Ishikawa (cell line): ENCODE measurements at regions not wholly inside any gene's neighbourhood (a gene's known extent, or its start where the extent isn't known, plus 50 kb on each side); places are given as distances from the start of the nearest gene placed in this dataset.

Experiments
- CEBPB ChIP-seq: IDR thresholded peaks from 2 replicates; pipeline ENCODE4 v1.6.1; 2012
- CREB1 ChIP-seq: IDR thresholded peaks from 2 replicates; pipeline ENCODE4 v1.6.1; 2012; ENCODE audit warnings: low read depth
- EGR1 ChIP-seq: IDR thresholded peaks from 2 replicates; pipeline ENCODE4 v1.6.1; 2012
- EP300 ChIP-seq: IDR thresholded peaks from 2 replicates; pipeline ENCODE4 v1.6.1; 2012; ENCODE audit warnings: borderline replicate concordance
- FOXM1 ChIP-seq: IDR thresholded peaks from 2 replicates; pipeline ENCODE4 v1.6.1; 2012; ENCODE audit warnings: low read depth, borderline replicate concordance
- NFIC ChIP-seq: IDR thresholded peaks from 2 replicates; pipeline ENCODE4 v1.6.1; 2012
- RAD21 ChIP-seq: IDR thresholded peaks from 2 replicates; pipeline ENCODE4 v1.6.1; 2012; ENCODE audit warnings: low read depth
- REST ChIP-seq: IDR thresholded peaks from 2 replicates; pipeline ENCODE4 v1.6.1; 2012; ENCODE audit warnings: low read depth, mild to moderate bottlenecking
- TAF1 ChIP-seq: IDR thresholded peaks from 2 replicates; pipeline ENCODE4 v1.6.1; 2012; ENCODE audit warnings: low read depth, mild to moderate bottlenecking
- TCF12 ChIP-seq: IDR thresholded peaks from 2 replicates; pipeline ENCODE4 v1.6.1; 2012; ENCODE audit warnings: low read depth
- TEAD4 ChIP-seq: IDR thresholded peaks from 2 replicates; pipeline ENCODE4 v1.6.1; 2012
- YY1 ChIP-seq: IDR thresholded peaks from 2 replicates; pipeline ENCODE4 v1.6.1; 2012; ENCODE audit warnings: low read depth
- ZBTB7A ChIP-seq: IDR thresholded peaks from 2 replicates; pipeline ENCODE4 v1.6.1; 2012; ENCODE audit warnings: low read depth
- TF ChIP-seq, protein P1 (sequence below): IDR thresholded peaks from 2 replicates; pipeline ENCODE4 v1.6.1; 2012
- TF ChIP-seq, protein P2 (sequence below): IDR thresholded peaks from 2 replicates; pipeline ENCODE4 v1.6.1; 2012

- TF ChIP-seq, protein P1, sequence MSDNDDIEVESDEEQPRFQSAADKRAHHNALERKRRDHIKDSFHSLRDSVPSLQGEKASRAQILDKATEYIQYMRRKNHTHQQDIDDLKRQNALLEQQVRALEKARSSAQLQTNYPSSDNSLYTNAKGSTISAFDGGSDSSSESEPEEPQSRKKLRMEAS = no peak
- TF ChIP-seq CREB1 (no peak), TAF1 (no peak), CEBPB (no peak), EP300 (no peak), ZBTB7A (no peak), EGR1 (no peak), TCF12 (no peak), RAD21 (no peak), TEAD4 (no peak), YY1 (no peak), REST (no peak), NFIC (no peak), FOXM1 (no peak)
- TF ChIP-seq, protein P2, sequence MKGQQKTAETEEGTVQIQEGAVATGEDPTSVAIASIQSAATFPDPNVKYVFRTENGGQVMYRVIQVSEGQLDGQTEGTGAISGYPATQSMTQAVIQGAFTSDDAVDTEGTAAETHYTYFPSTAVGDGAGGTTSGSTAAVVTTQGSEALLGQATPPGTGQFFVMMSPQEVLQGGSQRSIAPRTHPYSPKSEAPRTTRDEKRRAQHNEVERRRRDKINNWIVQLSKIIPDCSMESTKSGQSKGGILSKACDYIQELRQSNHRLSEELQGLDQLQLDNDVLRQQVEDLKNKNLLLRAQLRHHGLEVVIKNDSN = no peak
These were observed 79.8 kb downstream of the C1D start for GRCh38 chr2:67982956-67983355.

DNA sequence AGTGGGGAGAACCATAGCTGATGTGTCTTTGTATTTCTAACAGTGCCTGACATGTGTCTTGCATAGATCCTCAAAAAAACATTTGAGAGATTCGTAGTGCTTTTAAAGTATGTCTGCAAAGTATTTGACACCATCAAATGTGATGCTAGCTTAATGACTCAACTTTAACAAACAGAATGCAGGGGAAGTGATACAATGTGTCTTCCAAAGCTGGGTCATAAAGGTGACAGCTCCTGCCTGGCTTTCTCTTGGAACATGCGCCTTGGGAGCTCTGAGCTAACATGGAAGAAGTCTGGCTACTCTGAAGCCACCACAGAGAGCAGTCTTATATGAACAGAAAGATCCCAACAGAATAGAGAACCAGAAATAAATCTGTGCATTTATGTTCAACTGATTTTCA is 78.2 kb downstream of the C1D start:
- TF ChIP-seq TAF1 = no peak
- TF ChIP-seq CREB1 = no peak
- TF ChIP-seq EGR1 = no peak
- TF ChIP-seq, protein P2 = no peak
- TF ChIP-seq TCF12 = no peak
- TF ChIP-seq ZBTB7A = no peak
- no peak for TF ChIP-seq EP300

- TF ChIP-seq CEBPB (no peak), TCF12 (no peak), NFIC (no peak), EGR1 (no peak), TAF1 (no peak), EP300 (no peak), TEAD4 (no peak), FOXM1 (no peak), CREB1 (no peak), YY1 (no peak)
These were observed 77.2 kb downstream of the C1D start for GRCh38 chr2:67985586-67985985.

- TF ChIP-seq CEBPB = no peak
- no peak for TF ChIP-seq EP300
- no peak for TF ChIP-seq TAF1
- TF ChIP-seq FOXM1 = no peak
- no peak for TF ChIP-seq CREB1
- no peak for TF ChIP-seq YY1
- TF ChIP-seq NFIC = no peak
- TF ChIP-seq, protein P1 = no peak
- TF ChIP-seq EGR1 = no peak
- TF ChIP-seq TEAD4 = no peak
- no peak for TF ChIP-seq ZBTB7A
These were observed 76.5 kb downstream of the C1D start for GRCh38 chr2:67986258-67986657.
